ENCODE measurements at regions not wholly inside any gene's neighbourhood (a gene's known extent, or its start where the extent isn't known, plus 50 kb on each side); places are given as distances from the start of the nearest gene placed in this dataset.

DNA sequence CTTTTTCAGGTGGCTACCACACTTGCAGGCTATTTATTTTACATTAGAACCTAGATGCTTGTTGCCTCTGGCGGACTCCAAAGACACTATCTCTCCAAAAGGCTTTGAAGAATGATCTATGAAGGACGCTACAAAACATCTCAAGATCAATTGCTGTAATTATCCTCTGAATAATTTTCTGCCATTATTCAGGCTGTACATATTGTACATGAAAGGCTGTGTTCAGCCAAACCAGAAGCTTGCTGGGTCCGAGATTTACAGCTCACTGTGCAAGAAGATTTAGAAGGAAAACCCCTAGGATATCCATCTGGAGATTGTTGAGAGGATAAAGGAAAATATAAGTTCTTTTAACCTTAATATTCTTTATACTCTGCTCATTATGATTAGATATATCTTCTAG is 523.6 kb upstream of the PLXNA2 start:
- no peak overlapping the region for H2AK5ac ChIP-seq (ENCODE audit: low read length)
- no peak overlapping the region for H3K4me3 ChIP-seq (ENCODE audit: low read depth, low read length)
- no peak for DNase-seq
- peaks cover 4% of the 10 kb centered on the region for H3K79me1 ChIP-seq (ENCODE audit: low read length)
- H4K91ac ChIP-seq (ENCODE audit: low read depth, low read length): no peak overlapping the region
- H3K23ac ChIP-seq (ENCODE audit: low read length): no peak overlapping the region
- no peak overlapping the region for H3K14ac ChIP-seq (ENCODE audit: low read length)
- WGBS (ENCODE audit: extremely low coverage, insufficient coverage, insufficient read length): no CpG with 5 or more reads among the region's 3 CpGs
- no peak overlapping the region for H3K4me2 ChIP-seq (ENCODE audit: low read length)
- H3K9me3 ChIP-seq (ENCODE audit: insufficient read depth, low read depth, low read length): no peaks in the 10 kb centered on the region
- no peak overlapping the region for H2BK12ac ChIP-seq (ENCODE audit: low read length)
- H4K12ac ChIP-seq (ENCODE audit: low read depth, low read length): no peak overlapping the region
- H3K9ac ChIP-seq (ENCODE audit: low read length): no peak overlapping the region
- H2AFZ ChIP-seq (ENCODE audit: insufficient read depth, low read length, poor library complexity): no peak overlapping the region
- no peaks in the 10 kb centered on the region for H3K27me3 ChIP-seq (ENCODE audit: insufficient read depth, low read length)
- no peak overlapping the region for H3K27ac ChIP-seq (ENCODE audit: low read depth, low read length)
- no peak overlapping the region for H2BK120ac ChIP-seq (ENCODE audit: insufficient read depth, low read length, poor library complexity)
- H4K8ac ChIP-seq (ENCODE audit: low read depth, low read length): no peak overlapping the region
- H2BK5ac ChIP-seq (ENCODE audit: low read depth, low read length, poor library complexity): no peak overlapping the region
- H3K4ac ChIP-seq (ENCODE audit: low read depth, low read length): no peak overlapping the region
- H3K4me1 ChIP-seq (ENCODE audit: control insufficient read depth in 1 of 2, insufficient read depth in 2 of 2, low read length in 2 of 2): peaks cover 4 to 5% of the 10 kb centered on the region in 2 experiments
- no peaks in the 10 kb centered on the region for H3K36me3 ChIP-seq (ENCODE audit: control insufficient read depth in 1 of 2, insufficient read depth in 2 of 2, low read length in 2 of 2)
- no peaks in the 10 kb centered on the region for H3K79me2 ChIP-seq (ENCODE audit: control insufficient read depth, insufficient read depth, low read length, poor library complexity)
- no peak overlapping the region for H3K18ac ChIP-seq (ENCODE audit: low read length)

- Histone ChIP-seq H2BK5ac (ENCODE audit: low read depth, low read length, poor library complexity) (no peak overlapping the region), H3K18ac (ENCODE audit: low read length) (no peak overlapping the region), H4K8ac (ENCODE audit: low read depth, low read length) (no peak overlapping the region), H3K27ac (ENCODE audit: low read depth, low read length) (no peak overlapping the region), H3K27me3 (ENCODE audit: insufficient read depth, low read length) (no peaks in the 10 kb centered on the region), H2AK5ac (ENCODE audit: low read length) (no peak overlapping the region), H3K9me3 (ENCODE audit: insufficient read depth, low read depth, low read length) (no peaks in the 10 kb centered on the region), H2AFZ (ENCODE audit: insufficient read depth, low read length, poor library complexity) (no peak overlapping the region), H3K79me1 (ENCODE audit: low read length) (no peaks in the 10 kb centered on the region), H2BK12ac (ENCODE audit: low read length) (no peak overlapping the region), H2BK120ac (ENCODE audit: insufficient read depth, low read length, poor library complexity) (no peak overlapping the region), H3K4me3 (ENCODE audit: low read depth, low read length) (no peak overlapping the region), H3K9ac (ENCODE audit: low read length) (no peak overlapping the region), H4K12ac (ENCODE audit: low read depth, low read length) (no peak overlapping the region), H3K4ac (ENCODE audit: low read depth, low read length) (no peak overlapping the region), H3K36me3 (ENCODE audit: control insufficient read depth in 1 of 2, insufficient read depth in 2 of 2, low read length in 2 of 2) (no peaks in the 10 kb centered on the region), H4K91ac (ENCODE audit: low read depth, low read length) (no peak overlapping the region), H3K4me2 (ENCODE audit: low read length) (no peak overlapping the region), H3K23ac (ENCODE audit: low read length) (no peak overlapping the region), H3K14ac (ENCODE audit: low read length) (no peak overlapping the region), H3K79me2 (ENCODE audit: control insufficient read depth, insufficient read depth, low read length, poor library complexity) (no peaks in the 10 kb centered on the region), H3K4me1 (ENCODE audit: control insufficient read depth in 1 of 2, insufficient read depth in 2 of 2, low read length in 2 of 2) (no peaks in the 10 kb centered on the region)
- WGBS (ENCODE audit: extremely low coverage, insufficient coverage, insufficient read length): no CpG with 5 or more reads among the region's 4 CpGs
- DNase-seq: no peak
These were observed 528.7 kb upstream of the PLXNA2 start for GRCh38 chr1:208772891-208773290.

DNA sequence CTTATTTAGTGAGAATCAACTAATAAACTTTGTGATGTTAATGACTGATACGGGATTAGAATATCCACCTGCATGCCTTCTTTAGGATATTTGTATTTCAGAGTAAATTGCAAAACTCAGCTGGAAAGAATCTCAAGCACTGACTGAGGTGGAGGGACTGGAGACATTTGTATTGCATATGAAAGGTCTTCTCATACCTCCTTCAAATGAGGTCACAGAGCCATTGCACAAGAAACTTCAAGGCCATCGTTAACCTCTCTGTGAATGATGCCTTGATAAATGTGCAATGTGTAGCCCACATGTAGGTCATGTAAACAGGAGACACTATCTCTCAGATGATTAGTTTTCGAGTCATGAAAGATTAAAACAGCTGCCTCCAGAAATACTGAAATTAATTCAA is 531.7 kb upstream of the PLXNA2 start:
- H3K36me3 ChIP-seq (ENCODE audit: control insufficient read depth in 1 of 2, insufficient read depth in 2 of 2, low read length in 2 of 2): no peaks in the 10 kb centered on the region
- H3K18ac ChIP-seq (ENCODE audit: low read length): no peak overlapping the region
- peak; percentile 85 to 91 for DNase-seq
- no peak overlapping the region for H2AFZ ChIP-seq (ENCODE audit: insufficient read depth, low read length, poor library complexity)
- H3K4ac ChIP-seq (ENCODE audit: low read depth, low read length): no peak overlapping the region
- no peaks in the 10 kb centered on the region for H3K79me2 ChIP-seq (ENCODE audit: control insufficient read depth, insufficient read depth, low read length, poor library complexity)
- no peak overlapping the region for H3K9ac ChIP-seq (ENCODE audit: low read length)
- no peak overlapping the region for H3K4me2 ChIP-seq (ENCODE audit: low read length)
- H3K9me3 ChIP-seq (ENCODE audit: insufficient read depth, low read depth, low read length): no peaks in the 10 kb centered on the region
- H3K23ac ChIP-seq (ENCODE audit: low read length): no peak overlapping the region
- no peaks in the 10 kb centered on the region for H3K79me1 ChIP-seq (ENCODE audit: low read length)
- no peak overlapping the region for H3K27ac ChIP-seq (ENCODE audit: low read depth, low read length)
- no peak overlapping the region for H3K14ac ChIP-seq (ENCODE audit: low read length)
- no peak overlapping the region for H2BK120ac ChIP-seq (ENCODE audit: insufficient read depth, low read length, poor library complexity)
- no peak overlapping the region for H2BK5ac ChIP-seq (ENCODE audit: low read depth, low read length, poor library complexity)
- no peaks in the 10 kb centered on the region for H3K4me1 ChIP-seq (ENCODE audit: control insufficient read depth in 1 of 2, insufficient read depth in 2 of 2, low read length in 2 of 2)
- no peak overlapping the region for H4K8ac ChIP-seq (ENCODE audit: low read depth, low read length)
- H2BK12ac ChIP-seq (ENCODE audit: low read length): no peak overlapping the region
- WGBS (ENCODE audit: extremely low coverage, insufficient coverage, insufficient read length): no CpG with 5 or more reads among the region's 3 CpGs
- H4K12ac ChIP-seq (ENCODE audit: low read depth, low read length): no peak overlapping the region
- H3K27me3 ChIP-seq (ENCODE audit: insufficient read depth, low read length): no peaks in the 10 kb centered on the region
- H2AK5ac ChIP-seq (ENCODE audit: low read length): no peak overlapping the region
- no peak overlapping the region for H3K4me3 ChIP-seq (ENCODE audit: low read depth, low read length)
- H4K91ac ChIP-seq (ENCODE audit: low read depth, low read length): no peak overlapping the region

DNA sequence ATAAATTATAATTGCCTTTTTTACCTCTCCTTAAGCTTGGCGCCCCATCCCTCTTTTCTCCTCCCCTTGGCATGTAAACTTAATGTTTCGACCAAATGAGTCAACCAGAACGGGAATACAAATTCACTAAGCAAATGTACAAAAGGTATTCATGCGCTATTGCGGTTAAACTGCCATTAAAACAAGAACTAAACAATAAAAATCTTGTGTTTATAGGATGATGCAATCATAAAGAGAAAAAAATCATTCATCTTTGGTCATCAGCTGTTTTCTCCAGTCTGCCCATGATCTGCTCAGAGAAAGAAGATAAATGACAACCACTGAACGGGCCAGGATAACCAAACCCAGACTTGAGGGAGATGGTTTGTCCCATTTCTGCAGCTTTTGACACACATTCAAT is 534.2 kb upstream of the PLXNA2 start:
- H3K4me3 ChIP-seq (ENCODE audit: low read depth, low read length): no peak overlapping the region
- H3K14ac ChIP-seq (ENCODE audit: low read length): no peak overlapping the region
- H3K36me3 ChIP-seq (ENCODE audit: control insufficient read depth in 1 of 2, insufficient read depth in 2 of 2, low read length in 2 of 2): no peaks in the 10 kb centered on the region
- H4K91ac ChIP-seq (ENCODE audit: low read depth, low read length): no peak overlapping the region
- H3K27me3 ChIP-seq (ENCODE audit: insufficient read depth, low read length): no peaks in the 10 kb centered on the region
- no peak overlapping the region for H2BK5ac ChIP-seq (ENCODE audit: low read depth, low read length, poor library complexity)
- DNase-seq: no peak
- no peak overlapping the region for H3K23ac ChIP-seq (ENCODE audit: low read length)
- WGBS (ENCODE audit: extremely low coverage, insufficient coverage, insufficient read length): no CpG with 5 or more reads among the region's 6 CpGs
- H3K4ac ChIP-seq (ENCODE audit: low read depth, low read length): no peak overlapping the region
- H2AK5ac ChIP-seq (ENCODE audit: low read length): no peak overlapping the region
- H4K12ac ChIP-seq (ENCODE audit: low read depth, low read length): no peak overlapping the region
- H3K18ac ChIP-seq (ENCODE audit: low read length): no peak overlapping the region
- H2BK12ac ChIP-seq (ENCODE audit: low read length): no peak overlapping the region
- H3K4me1 ChIP-seq (ENCODE audit: control insufficient read depth in 1 of 2, insufficient read depth in 2 of 2, low read length in 2 of 2): no peaks in the 10 kb centered on the region
- H3K79me1 ChIP-seq (ENCODE audit: low read length): no peaks in the 10 kb centered on the region
- no peak overlapping the region for H3K4me2 ChIP-seq (ENCODE audit: low read length)
- H2AFZ ChIP-seq (ENCODE audit: insufficient read depth, low read length, poor library complexity): no peak overlapping the region
- no peak overlapping the region for H3K27ac ChIP-seq (ENCODE audit: low read depth, low read length)
- H3K9me3 ChIP-seq (ENCODE audit: insufficient read depth, low read depth, low read length): no peaks in the 10 kb centered on the region
- H2BK120ac ChIP-seq (ENCODE audit: insufficient read depth, low read length, poor library complexity): no peak overlapping the region
- H3K9ac ChIP-seq (ENCODE audit: low read length): no peak overlapping the region
- no peak overlapping the region for H4K8ac ChIP-seq (ENCODE audit: low read depth, low read length)
- H3K79me2 ChIP-seq (ENCODE audit: control insufficient read depth, insufficient read depth, low read length, poor library complexity): no peaks in the 10 kb centered on the region
